Neural cell (in vitro differentiated cells): ENCODE measurements at regions not wholly inside any gene's neighbourhood (a gene's known extent, or its start where the extent isn't known, plus 50 kb on each side); places are given as distances from the start of the nearest gene placed in this dataset.

Source experiments
- CTCF ChIP-seq: fragments of 450-650 bp; IDR thresholded peaks from 2 replicates; pipeline ENCODE4 v1.5.1; 2014; ENCODE audit warnings: antibody characterized with exemption, mild to moderate bottlenecking, moderate library complexity; ENCODE audit not compliant: poor library complexity, severe bottlenecking
- EP300 ChIP-seq: fragments of 450-650 bp; conservative IDR thresholded peaks from 2 replicates; pipeline ENCODE4 v1.6.1; 2014; ENCODE audit warnings: antibody characterized with exemption, mild to moderate bottlenecking, moderate library complexity; ENCODE audit not compliant: poor library complexity, severe bottlenecking
- EZH2 ChIP-seq: fragments of 200-600, 300-800 bp; shearing (Covaris generic), sonication (generic); IDR thresholded peaks from 2 replicates; pipeline ENCODE4 v1.6.1; 2014; ENCODE audit warnings: antibody characterized with exemption, low read length, borderline replicate concordance, mild to moderate bottlenecking; ENCODE audit not compliant: insufficient read depth, poor library complexity, severe bottlenecking
- MXI1 ChIP-seq: fragments of 450-650 bp; conservative IDR thresholded peaks from 2 replicates; pipeline ENCODE4 v1.6.1; 2014; ENCODE audit warnings: antibody characterized with exemption, mild to moderate bottlenecking; ENCODE audit not compliant: poor library complexity, severe bottlenecking
- POLR2AphosphoS5 ChIP-seq: IDR thresholded peaks from 2 replicates; pipeline ENCODE4 v1.6.1; 2012
- RAD21 ChIP-seq: fragments of 450-650 bp; conservative IDR thresholded peaks from 2 replicates; pipeline ENCODE4 v1.6.1; 2014; ENCODE audit warnings: antibody characterized with exemption, mild to moderate bottlenecking, moderate library complexity
- SMC3 ChIP-seq: fragments of 450-650 bp; conservative IDR thresholded peaks from 2 replicates; pipeline ENCODE4 v1.6.1; 2014; ENCODE audit warnings: antibody characterized with exemption, mild to moderate bottlenecking, moderate library complexity; ENCODE audit not compliant: poor library complexity
- TAF1 ChIP-seq: IDR thresholded peaks from 2 replicates; pipeline ENCODE4 v1.6.1; 2012; ENCODE audit warnings: low read depth
- TF ChIP-seq, protein P1 (sequence below): IDR thresholded peaks from 2 replicates; pipeline ENCODE4 v1.6.1; 2012; ENCODE audit warnings: borderline replicate concordance

- TF ChIP-seq SMC3 = no peak
- TF ChIP-seq CTCF = no peak
- TF ChIP-seq RAD21 = no peak
- TF ChIP-seq, protein P1, sequence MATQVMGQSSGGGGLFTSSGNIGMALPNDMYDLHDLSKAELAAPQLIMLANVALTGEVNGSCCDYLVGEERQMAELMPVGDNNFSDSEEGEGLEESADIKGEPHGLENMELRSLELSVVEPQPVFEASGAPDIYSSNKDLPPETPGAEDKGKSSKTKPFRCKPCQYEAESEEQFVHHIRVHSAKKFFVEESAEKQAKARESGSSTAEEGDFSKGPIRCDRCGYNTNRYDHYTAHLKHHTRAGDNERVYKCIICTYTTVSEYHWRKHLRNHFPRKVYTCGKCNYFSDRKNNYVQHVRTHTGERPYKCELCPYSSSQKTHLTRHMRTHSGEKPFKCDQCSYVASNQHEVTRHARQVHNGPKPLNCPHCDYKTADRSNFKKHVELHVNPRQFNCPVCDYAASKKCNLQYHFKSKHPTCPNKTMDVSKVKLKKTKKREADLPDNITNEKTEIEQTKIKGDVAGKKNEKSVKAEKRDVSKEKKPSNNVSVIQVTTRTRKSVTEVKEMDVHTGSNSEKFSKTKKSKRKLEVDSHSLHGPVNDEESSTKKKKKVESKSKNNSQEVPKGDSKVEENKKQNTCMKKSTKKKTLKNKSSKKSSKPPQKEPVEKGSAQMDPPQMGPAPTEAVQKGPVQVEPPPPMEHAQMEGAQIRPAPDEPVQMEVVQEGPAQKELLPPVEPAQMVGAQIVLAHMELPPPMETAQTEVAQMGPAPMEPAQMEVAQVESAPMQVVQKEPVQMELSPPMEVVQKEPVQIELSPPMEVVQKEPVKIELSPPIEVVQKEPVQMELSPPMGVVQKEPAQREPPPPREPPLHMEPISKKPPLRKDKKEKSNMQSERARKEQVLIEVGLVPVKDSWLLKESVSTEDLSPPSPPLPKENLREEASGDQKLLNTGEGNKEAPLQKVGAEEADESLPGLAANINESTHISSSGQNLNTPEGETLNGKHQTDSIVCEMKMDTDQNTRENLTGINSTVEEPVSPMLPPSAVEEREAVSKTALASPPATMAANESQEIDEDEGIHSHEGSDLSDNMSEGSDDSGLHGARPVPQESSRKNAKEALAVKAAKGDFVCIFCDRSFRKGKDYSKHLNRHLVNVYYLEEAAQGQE = no peak
- no peak for TF ChIP-seq POLR2AphosphoS5
- no peak for TF ChIP-seq EZH2
- TF ChIP-seq EP300 = no peak
- no peak for TF ChIP-seq MXI1
- no peak for TF ChIP-seq TAF1
These were observed 83.9 kb upstream of the ANK3 start for GRCh38 chr10:60473557-60473956.
